GM12878 (cell line): ENCODE measurements at regions not wholly inside any gene's neighbourhood (a gene's known extent, or its start where the extent isn't known, plus 50 kb on each side); places are given as distances from the start of the nearest gene placed in this dataset.
A peak's percentile ranks its signal among the peaks of the same experiment; 100 is the strongest.

Experiments
- ATAC-seq: fragments of 200-7000 bp; cut with Tn5 transposase; 3 replicates; pipeline ENCODE4 v1.9.1; 2020; ENCODE audit warnings: mild to moderate bottlenecking, moderate library complexity
- BruUV-seq: library from RNA; stranded (reverse); fragments of 400-500 nt; replicated peaks from 2 replicates; lab custom pipeline; 2021; lab: Mats Ljungman, UMichigan
- CTCF ChIA-PET: fragments of 300-600 bp; sonication (Branson Sonifier 250); formaldehyde crosslinking; extraction: SDS; loops from one replicate; lab custom pipeline; 2021; ENCODE audit warnings: inconsistent platforms; lab: Yijun Ruan, JAX
- POLR2A ChIA-PET: fragments of 350-600 bp; formaldehyde crosslinking; extraction: SDS; loops from one replicate; lab custom pipeline; 2021; ENCODE audit warnings: inconsistent platforms; lab: Charles Lee
- RAD21 ChIA-PET: fragments of 300-600 bp; sonication (Branson Sonifier 250); formaldehyde crosslinking; loops from one replicate; lab custom pipeline; 2023; ENCODE audit warnings: antibody characterized with exemption; ENCODE audit not compliant: unreplicated experiment; lab: Charles Lee
- SMC1A ChIA-PET: fragments of 300-600 bp; sonication (Branson Sonifier 250); formaldehyde crosslinking; loops from one replicate; lab custom pipeline; 2023; ENCODE audit not compliant: unreplicated experiment, uncharacterized antibody; lab: Charles Lee
- DNase-seq: peaks from one replicate; pipeline ENCODE4 v3.0.0-alpha.2; 2011; ENCODE audit warnings: low read depth, low spot score
- FAIRE-seq: peaks from 3 replicates; lab custom pipeline; 2011; peaks lifted over from hg19 to GRCh38; lab: Jason Lieb, UNC
- H2AFZ ChIP-seq: 2 replicates; pipeline ENCODE4 v1.6.0; 2011; ENCODE audit warnings: low read depth, low read length, control low read depth; ENCODE audit not compliant: control insufficient read depth
- H3K27ac ChIP-seq: 2 replicates; pipeline ENCODE4 v1.5.1; 2011; ENCODE audit warnings: control low read depth; ENCODE audit not compliant: control insufficient read depth, insufficient read depth
- H3K27me3 ChIP-seq, 2 experiments: replicated peaks in 1 of 2; 2 replicates each; pipeline versions ENCODE4 v1.6.0 to v1.6.1; 2011; ENCODE audit warnings: low read length in 1 of 2; ENCODE audit not compliant: control insufficient read depth in 2 of 2, insufficient read depth in 2 of 2
- H3K36me3 ChIP-seq, 2 experiments: 2 replicates each; pipeline ENCODE4 v1.5.1; 2011; ENCODE audit warnings: low read length in 1 of 2; ENCODE audit not compliant: control insufficient read depth in 2 of 2, insufficient read depth in 2 of 2
- H3K4me1 ChIP-seq: 2 replicates; pipeline ENCODE4 v1.6.1; 2011; ENCODE audit warnings: mild to moderate bottlenecking, low read length, moderate library complexity, mixed read lengths; ENCODE audit not compliant: control insufficient read depth, insufficient read depth
- H3K4me2 ChIP-seq: 2 replicates; pipeline ENCODE4 v1.6.0; 2011; ENCODE audit warnings: control low read depth; ENCODE audit not compliant: control insufficient read depth, insufficient read depth
- H3K4me3 ChIP-seq: fragments of 200-600 bp; sonication (generic); 2 replicates; pipeline ENCODE4 v1.5.1; 2016
- H3K79me2 ChIP-seq: 2 replicates; pipeline ENCODE4 v1.6.0; 2011; ENCODE audit warnings: low read length; ENCODE audit not compliant: control insufficient read depth, insufficient read depth
- H3K9ac ChIP-seq: 2 replicates; pipeline ENCODE4 v1.8.0; 2011; ENCODE audit warnings: low read length, control low read depth, mixed read lengths; ENCODE audit not compliant: control insufficient read depth, insufficient read depth
- H3K9me3 ChIP-seq: replicated peaks from 3 replicates; pipeline ENCODE4 v1.5.1; 2011; ENCODE audit warnings: mild to moderate bottlenecking, low read length; ENCODE audit not compliant: control insufficient read depth, insufficient read depth
- H4K20me1 ChIP-seq: 2 replicates; pipeline ENCODE4 v1.6.0; 2011; ENCODE audit not compliant: control insufficient read depth, insufficient read depth
- CREB1 ChIP-seq: IDR thresholded peaks from 2 replicates; pipeline ENCODE4 v1.6.1; 2012; ENCODE audit warnings: low read depth, mild to moderate bottlenecking, inconsistent platforms
- MAX ChIP-seq: IDR thresholded peaks from 2 replicates; pipeline ENCODE4 v1.6.1; 2012; ENCODE audit warnings: low read depth, low read length, improper control_type of control experiment
- MEF2A ChIP-seq: IDR thresholded peaks from 2 replicates; pipeline ENCODE4 v1.6.1; 2011; ENCODE audit warnings: low read depth, mild to moderate bottlenecking, low read length, moderate library complexity; ENCODE audit not compliant: insufficient read depth
- POLR2A ChIP-seq: IDR thresholded peaks from 2 replicates; pipeline ENCODE4 v1.6.1; 2011; ENCODE audit warnings: low read depth, mild to moderate bottlenecking, low read length
- POLR2AphosphoS2 ChIP-seq: IDR thresholded peaks from 2 replicates; pipeline ENCODE4 v1.6.1; 2011; ENCODE audit warnings: low read depth, mild to moderate bottlenecking, low read length, improper control_type of control experiment, moderate library complexity
- RAD21 ChIP-seq: IDR thresholded peaks from 2 replicates; pipeline ENCODE4 v1.6.1; 2011; ENCODE audit warnings: mild to moderate bottlenecking, low read depth, low read length, moderate library complexity; ENCODE audit not compliant: insufficient read depth
- RUNX3 ChIP-seq: IDR thresholded peaks from 2 replicates; pipeline ENCODE4 v1.6.1; 2012; ENCODE audit warnings: low read length, inconsistent platforms
- USF1 ChIP-seq: IDR thresholded peaks from 2 replicates; pipeline ENCODE4 v1.6.1; 2011; ENCODE audit warnings: borderline replicate concordance, low read depth, mild to moderate bottlenecking, moderate library complexity, mixed read lengths, low read length; ENCODE audit not compliant: insufficient read depth; ENCODE audit errors: extremely low read length
- WGBS: methylation state at CpG from one replicate; pipeline ENCODE4 v1.1.6; 2016; ENCODE audit warnings: low lambda C conversion rate; ENCODE audit not compliant: insufficient replicate concordance, insufficient coverage; ENCODE audit errors: missing lambda C conversion rate; 5-methylcytosine and 5-hydroxymethylcytosine counted together
- in situ Hi-C: fragments of 300-500 bp; cut with MboI; formaldehyde crosslinking; loops from 9 replicates; pipeline ENCODE4 v1.14.3; 2018; ENCODE audit warnings: mixed read lengths
- intact Hi-C: fragments of 100-400 bp; cut with micrococcal nuclease; formaldehyde crosslinking; loops from one replicate; pipeline ENCODE4 v1.14.2; 2022; ENCODE audit not compliant: unreplicated experiment

- RAD21 ChIA-PET = interaction anchor here (0.8 to 2.4 kb wide), 2 partner anchors 28 to 32 kb away, joined by 4 to 6 read pairs; no protein-coding TSS in a partner anchor
- peak; percentile 50 for ATAC-seq
- peaks cover 5% of the 10 kb centered on the region; the same call in 1 of the 2 replicates for H3K4me1 ChIP-seq
- no peaks in the 10 kb centered on the region; a peak in 1 of 4 replicates for H3K36me3 ChIP-seq
- peak; percentile 49 for FAIRE-seq
- H3K9me3 ChIP-seq = peaks cover 20% of the 10 kb centered on the region; the same call in 2 of the 3 replicates
- POLR2A ChIA-PET = interaction anchor here (0.6 to 2.4 kb wide), 2 partner anchors 9 to 20 kb away, joined by 3 to 9 read pairs; no protein-coding TSS in a partner anchor
- SMC1A ChIA-PET = interaction anchor here (0.8 to 1.8 kb wide), 7 partner anchors 10 to 135 kb away, joined by 3 to 5 read pairs (median 3); no protein-coding TSS in a partner anchor
- H3K4me3 ChIP-seq = no peak overlapping the region
- no peaks in the 10 kb centered on the region for H3K79me2 ChIP-seq
- in situ Hi-C loops = no loop called here
- TF ChIP-seq RUNX3 (peak; percentile 77), CREB1 (no peak), POLR2AphosphoS2 (no peak), USF1 (no peak), MAX (no peak), RAD21 (no peak), POLR2A (no peak), MEF2A (peak; percentile 61; the same call in 1 of the 2 replicates)
- no peak overlapping the region for H3K9ac ChIP-seq
- H3K4me2 ChIP-seq = no peak overlapping the region
- H3K27ac ChIP-seq = peak overlapping the region; percentile 28; the same call in 1 of the 2 replicates
- 100% methylated on average over 1 of the region's 1 CpG for WGBS
- CTCF ChIA-PET = interaction anchor here (0.7 to 2.0 kb wide), 3 partner anchors 21 to 1353 kb away, joined by 3 to 5 read pairs (median 4); no protein-coding TSS in a partner anchor
- no peaks in the 10 kb centered on the region for H3K27me3 ChIP-seq
- BruUV-seq = no TSS peak
- no peak overlapping the region for H2AFZ ChIP-seq
- intact Hi-C loops = no loop called here
- H4K20me1 ChIP-seq = no peaks in the 10 kb centered on the region
- no peak for DNase-seq
Measured at GRCh38 chr9:1907465-1907864, 107.7 kb upstream of the SMARCA2 start.
